ENCODE measurements at regions not wholly inside any gene's neighbourhood (a gene's known extent, or its start where the extent isn't known, plus 50 kb on each side); places are given as distances from the start of the nearest gene placed in this dataset.

- Histone ChIP-seq H2BK15ac (replicated peaks; ENCODE audit: low read depth) (no peak overlapping the region), H3K79me1 (ENCODE audit: low read length) (no peaks in the 10 kb centered on the region), H3K4me2 (ENCODE audit: low read length) (no peak overlapping the region), H3K4ac (ENCODE audit: low read depth, low read length) (no peak overlapping the region), H3K79me2 (ENCODE audit: control insufficient read depth, insufficient read depth, low read length) (no peaks in the 10 kb centered on the region), H3K9ac (ENCODE audit: low read length) (no peak overlapping the region), H3K18ac (ENCODE audit: low read length) (no peak overlapping the region), H3K56ac (ENCODE audit: low read length) (no peak overlapping the region), H3K4me1 (ENCODE audit: control insufficient read depth, low read depth, low read length) (no peaks in the 10 kb centered on the region), H3K27ac (ENCODE audit: low read depth, low read length) (no peak overlapping the region), H3K27me3 (ENCODE audit: insufficient read depth, low read length, poor library complexity) (no peaks in the 10 kb centered on the region), H4K5ac (ENCODE audit: low read length) (no peak overlapping the region), H2BK5ac (ENCODE audit: low read length) (no peak overlapping the region), H3K36me3 (ENCODE audit: control insufficient read depth, insufficient read depth, low read length) (no peaks in the 10 kb centered on the region), H2BK120ac (ENCODE audit: low read depth, low read length) (no peak overlapping the region), H2AK5ac (ENCODE audit: low read length) (no peak overlapping the region), H4K8ac (ENCODE audit: low read depth, low read length) (no peak overlapping the region), H3K23ac (ENCODE audit: low read length) (no peak overlapping the region), H3K4me3 (ENCODE audit: low read length) (no peak overlapping the region)
- DNase-seq, result no peak
- 100% methylated on average over 1 of the region's 5 CpGs for WGBS (ENCODE audit: extremely low coverage, insufficient coverage, low lambda C conversion rate)
These were observed 1384.3 kb upstream of the PCDH20 start for GRCh38 chr13:62799931-62800436.

GRCh38 chr13:62799038-62799535, 1383.4 kb upstream of the PCDH20 start:
- no peak overlapping the region for H3K4ac ChIP-seq (ENCODE audit: low read depth, low read length)
- no peak overlapping the region for H2AK5ac ChIP-seq (ENCODE audit: low read length)
- WGBS (ENCODE audit: extremely low coverage, insufficient coverage, low lambda C conversion rate), result no CpG with 5 or more reads among the region's 8 CpGs
- H3K79me2 ChIP-seq (ENCODE audit: control insufficient read depth, insufficient read depth, low read length), result no peaks in the 10 kb centered on the region
- H3K27ac ChIP-seq (ENCODE audit: low read depth, low read length), result no peak overlapping the region
- no peak overlapping the region for H2BK120ac ChIP-seq (ENCODE audit: low read depth, low read length)
- no peak overlapping the region for H2BK15ac ChIP-seq (replicated peaks; ENCODE audit: low read depth)
- H4K5ac ChIP-seq (ENCODE audit: low read length), result no peak overlapping the region
- H3K4me1 ChIP-seq (ENCODE audit: control insufficient read depth, low read depth, low read length), result no peaks in the 10 kb centered on the region
- no peaks in the 10 kb centered on the region for H3K27me3 ChIP-seq (ENCODE audit: insufficient read depth, low read length, poor library complexity)
- H3K23ac ChIP-seq (ENCODE audit: low read length), result no peak overlapping the region
- H3K36me3 ChIP-seq (ENCODE audit: control insufficient read depth, insufficient read depth, low read length), result no peaks in the 10 kb centered on the region
- H2BK5ac ChIP-seq (ENCODE audit: low read length), result no peak overlapping the region
- H3K56ac ChIP-seq (ENCODE audit: low read length), result no peak overlapping the region
- H3K9ac ChIP-seq (ENCODE audit: low read length), result no peak overlapping the region
- H3K4me3 ChIP-seq (ENCODE audit: low read length), result no peak overlapping the region
- no peak overlapping the region for H3K18ac ChIP-seq (ENCODE audit: low read length)
- H4K8ac ChIP-seq (ENCODE audit: low read depth, low read length), result no peak overlapping the region
- no peaks in the 10 kb centered on the region for H3K79me1 ChIP-seq (ENCODE audit: low read length)
- DNase-seq, result no peak
- no peak overlapping the region for H3K4me2 ChIP-seq (ENCODE audit: low read length)

- Histone ChIP-seq H2BK120ac (ENCODE audit: low read depth, low read length) (no peak overlapping the region), H2AK5ac (ENCODE audit: low read length) (no peak overlapping the region), H3K27ac (ENCODE audit: low read depth, low read length) (no peak overlapping the region), H3K27me3 (ENCODE audit: insufficient read depth, low read length, poor library complexity) (no peaks in the 10 kb centered on the region), H3K4ac (ENCODE audit: low read depth, low read length) (no peak overlapping the region), H4K5ac (ENCODE audit: low read length) (no peak overlapping the region), H3K56ac (ENCODE audit: low read length) (no peak overlapping the region), H3K4me1 (ENCODE audit: control insufficient read depth, low read depth, low read length) (no peaks in the 10 kb centered on the region), H3K79me1 (ENCODE audit: low read length) (no peaks in the 10 kb centered on the region), H3K9ac (ENCODE audit: low read length) (no peak overlapping the region), H2BK5ac (ENCODE audit: low read length) (no peak overlapping the region), H2BK15ac (replicated peaks; ENCODE audit: low read depth) (no peak overlapping the region), H3K23ac (ENCODE audit: low read length) (no peak overlapping the region), H3K4me2 (ENCODE audit: low read length) (no peak overlapping the region), H3K18ac (ENCODE audit: low read length) (no peak overlapping the region), H3K36me3 (ENCODE audit: control insufficient read depth, insufficient read depth, low read length) (no peaks in the 10 kb centered on the region), H4K8ac (ENCODE audit: low read depth, low read length) (no peak overlapping the region), H3K4me3 (ENCODE audit: low read length) (no peak overlapping the region), H3K79me2 (ENCODE audit: control insufficient read depth, insufficient read depth, low read length) (no peaks in the 10 kb centered on the region)
- no peak for DNase-seq
- no CpG with 5 or more reads among the region's 1 CpG for WGBS (ENCODE audit: extremely low coverage, insufficient coverage, low lambda C conversion rate)
These were observed 1378.2 kb upstream of the PCDH20 start for GRCh38 chr13:62793850-62794249.

- WGBS (ENCODE audit: extremely low coverage, insufficient coverage, low lambda C conversion rate), result no CpG with 5 or more reads among the region's 1 CpG
These were observed 1366.2 kb upstream of the PCDH20 start for GRCh38 chr13:62781866-62782265.

GRCh38 chr13:62779161-62779560, 1363.5 kb upstream of the PCDH20 start:
- Histone ChIP-seq H3K23ac (ENCODE audit: low read length) (no peak overlapping the region), H3K79me2 (ENCODE audit: control insufficient read depth, insufficient read depth, low read length) (no peaks in the 10 kb centered on the region), H3K79me1 (ENCODE audit: low read length) (no peaks in the 10 kb centered on the region), H3K27ac (ENCODE audit: low read depth, low read length) (no peak overlapping the region), H3K4me3 (ENCODE audit: low read length) (no peak overlapping the region), H2BK15ac (replicated peaks; ENCODE audit: low read depth) (no peak overlapping the region), H3K4me2 (ENCODE audit: low read length) (no peak overlapping the region), H3K18ac (ENCODE audit: low read length) (no peak overlapping the region), H3K56ac (ENCODE audit: low read length) (no peak overlapping the region), H4K8ac (ENCODE audit: low read depth, low read length) (no peak overlapping the region), H3K4ac (ENCODE audit: low read depth, low read length) (no peak overlapping the region), H3K36me3 (ENCODE audit: control insufficient read depth, insufficient read depth, low read length) (no peaks in the 10 kb centered on the region), H3K9ac (ENCODE audit: low read length) (no peak overlapping the region), H4K5ac (ENCODE audit: low read length) (no peak overlapping the region), H2BK5ac (ENCODE audit: low read length) (no peak overlapping the region), H3K4me1 (ENCODE audit: control insufficient read depth, low read depth, low read length) (no peaks in the 10 kb centered on the region), H2AK5ac (ENCODE audit: low read length) (no peak overlapping the region), H2BK120ac (ENCODE audit: low read depth, low read length) (no peak overlapping the region), H3K27me3 (ENCODE audit: insufficient read depth, low read length, poor library complexity) (no peaks in the 10 kb centered on the region)
- no peak for DNase-seq
- WGBS (ENCODE audit: extremely low coverage, insufficient coverage, low lambda C conversion rate), result no CpG with 5 or more reads among the region's 6 CpGs

More at GRCh38 chr13:62781866-62782265, 1366.2 kb upstream of the PCDH20 start:
- H3K4ac ChIP-seq (ENCODE audit: low read depth, low read length), result no peak overlapping the region
- H3K9ac ChIP-seq (ENCODE audit: low read length), result no peak overlapping the region
- no peaks in the 10 kb centered on the region for H3K27me3 ChIP-seq (ENCODE audit: insufficient read depth, low read length, poor library complexity)
- H3K4me3 ChIP-seq (ENCODE audit: low read length), result no peak overlapping the region
- DNase-seq, result no peak
- no peak overlapping the region for H2BK5ac ChIP-seq (ENCODE audit: low read length)
- H3K18ac ChIP-seq (ENCODE audit: low read length), result no peak overlapping the region
- H3K79me1 ChIP-seq (ENCODE audit: low read length), result no peaks in the 10 kb centered on the region
- no peak overlapping the region for H3K56ac ChIP-seq (ENCODE audit: low read length)
- no peaks in the 10 kb centered on the region for H3K4me1 ChIP-seq (ENCODE audit: control insufficient read depth, low read depth, low read length)
- no peak overlapping the region for H2AK5ac ChIP-seq (ENCODE audit: low read length)
- no peak overlapping the region for H2BK15ac ChIP-seq (replicated peaks; ENCODE audit: low read depth)
- H3K27ac ChIP-seq (ENCODE audit: low read depth, low read length), result no peak overlapping the region
- no peak overlapping the region for H3K23ac ChIP-seq (ENCODE audit: low read length)
- H2BK120ac ChIP-seq (ENCODE audit: low read depth, low read length), result no peak overlapping the region
- no peaks in the 10 kb centered on the region for H3K36me3 ChIP-seq (ENCODE audit: control insufficient read depth, insufficient read depth, low read length)
- no peaks in the 10 kb centered on the region for H3K79me2 ChIP-seq (ENCODE audit: control insufficient read depth, insufficient read depth, low read length)
- H3K4me2 ChIP-seq (ENCODE audit: low read length), result no peak overlapping the region
- no peak overlapping the region for H4K8ac ChIP-seq (ENCODE audit: low read depth, low read length)
- no peak overlapping the region for H4K5ac ChIP-seq (ENCODE audit: low read length)

GRCh38 chr13:62767473-62767872, 1351.8 kb upstream of the PCDH20 start:
- Histone ChIP-seq H3K79me1 (ENCODE audit: low read length) (no peaks in the 10 kb centered on the region), H3K27ac (ENCODE audit: low read depth, low read length) (no peak overlapping the region), H4K8ac (ENCODE audit: low read depth, low read length) (no peak overlapping the region), H2AK5ac (ENCODE audit: low read length) (no peak overlapping the region), H3K4ac (ENCODE audit: low read depth, low read length) (no peak overlapping the region), H3K23ac (ENCODE audit: low read length) (no peak overlapping the region), H3K79me2 (ENCODE audit: control insufficient read depth, insufficient read depth, low read length) (no peaks in the 10 kb centered on the region), H3K36me3 (ENCODE audit: control insufficient read depth, insufficient read depth, low read length) (no peaks in the 10 kb centered on the region), H3K27me3 (ENCODE audit: insufficient read depth, low read length, poor library complexity) (no peaks in the 10 kb centered on the region), H3K9ac (ENCODE audit: low read length) (no peak overlapping the region), H3K4me1 (ENCODE audit: control insufficient read depth, low read depth, low read length) (no peaks in the 10 kb centered on the region), H2BK5ac (ENCODE audit: low read length) (no peak overlapping the region), H3K56ac (ENCODE audit: low read length) (no peak overlapping the region), H3K4me3 (ENCODE audit: low read length) (no peak overlapping the region), H3K18ac (ENCODE audit: low read length) (no peak overlapping the region), H3K4me2 (ENCODE audit: low read length) (no peak overlapping the region), H2BK15ac (replicated peaks; ENCODE audit: low read depth) (no peak overlapping the region), H4K5ac (ENCODE audit: low read length) (no peak overlapping the region), H2BK120ac (ENCODE audit: low read depth, low read length) (no peak overlapping the region)
- no CpG with 5 or more reads among the region's 9 CpGs for WGBS (ENCODE audit: extremely low coverage, insufficient coverage, low lambda C conversion rate)
- no peak for DNase-seq
